Thyroid gland (tissue), 4 donors: ENCODE measurements at regions not wholly inside any gene's neighbourhood (a gene's known extent, or its start where the extent isn't known, plus 50 kb on each side); places are given as distances from the start of the nearest gene placed in this dataset.

Experiments used
- DNase-seq, 2 donors: peaks; one replicate each; pipeline ENCODE4 v3.0.0-alpha.2; 2019
- H3K27ac ChIP-seq, 3 donors: fragments of 200-600 bp; sonication (generic); 1 replicate in 2 of 3; 2 replicates in 1 of 3; pipeline ENCODE4 v1.5.1; 2016 to 2019; ENCODE audit warnings: mild to moderate bottlenecking in 1 of 3, moderate library complexity in 1 of 3
- H3K27me3 ChIP-seq: fragments of 200-600 bp; sonication (generic); one replicate; pipeline ENCODE4 v1.5.1; 2019
- H3K36me3 ChIP-seq, 2 donors: fragments of 200-600 bp; sonication (generic); one replicate each; pipeline ENCODE4 v1.5.1; 2016 to 2019
- H3K4me1 ChIP-seq, 2 donors: fragments of 200-600 bp; sonication (generic); one replicate each; pipeline ENCODE4 v1.5.1; 2017 to 2019
- H3K4me3 ChIP-seq, 3 donors: fragments of 200-600 bp; sonication (generic); replicated peaks in 1 of 3; 1 replicate in 2 of 3; 2 replicates in 1 of 3; pipeline ENCODE4 v1.5.1; 2016; ENCODE audit warnings: mild to moderate bottlenecking in 1 of 3
- H3K9me3 ChIP-seq: fragments of 200-600 bp; sonication (generic); one replicate; pipeline ENCODE4 v1.5.1; 2017
- CTCF ChIP-seq, 6 experiments: fragments of 200-600 bp in 3 of 6; fragments of 450-650 bp in 3 of 6; sonication (generic) in 3 of 6; IDR thresholded peaks; one replicate each; pipeline ENCODE4 v1.5.1; 2016 to 2019; ENCODE audit warnings: antibody characterized with exemption in 6 of 6, mild to moderate bottlenecking in 2 of 6, inconsistent platforms in 1 of 6, moderate library complexity in 1 of 6
- POLR2A ChIP-seq, 2 donors: fragments of 450-650 bp; IDR thresholded peaks; one replicate each; pipeline ENCODE4 v1.6.1; 2017; ENCODE audit warnings: antibody characterized with exemption in 2 of 2, mild to moderate bottlenecking in 2 of 2, moderate library complexity in 1 of 2
- WGBS, 2 donors: methylation state at CpG; one replicate each; pipeline ENCODE4 v1.1.5; 2017; 5-methylcytosine and 5-hydroxymethylcytosine counted together
- intact Hi-C: fragments of 100-400 bp; cut with DNase I; formaldehyde crosslinking; loops from one replicate; pipeline ENCODE4 v1.15.1; 2023

- no peaks in the 10 kb centered on the region for H3K27me3 ChIP-seq
- TF ChIP-seq CTCF (IDR thresholded peaks at IDR 0.05) (no peak), POLR2A (IDR thresholded peaks at IDR 0.05) (no peak)
- no peak for DNase-seq
- no peak overlapping the region for H3K27ac ChIP-seq
- no peaks in the 10 kb centered on the region for H3K9me3 ChIP-seq
- 63 to 74% methylated on average over 1 of the region's 1 CpG for WGBS, 2 donors
- no peaks in the 10 kb centered on the region for H3K4me1 ChIP-seq
- intact Hi-C loops: no loop called here
- H3K36me3 ChIP-seq: no peaks in the 10 kb centered on the region
- no peak overlapping the region for H3K4me3 ChIP-seq
Observed at GRCh38 chr17:71631483-71631882, 489.3 kb upstream of the SOX9 start.

GRCh38 chr17:71632328-71632727 is 488.5 kb upstream of the SOX9 start:
- Histone ChIP-seq H3K4me1 (no peaks in the 10 kb centered on the region), H3K27me3 (no peaks in the 10 kb centered on the region), H3K27ac (no peak overlapping the region), H3K36me3 (no peaks in the 10 kb centered on the region), H3K4me3 (no peak overlapping the region), H3K9me3 (no peaks in the 10 kb centered on the region)
- intact Hi-C loops: no loop called here
- no peak for DNase-seq
- TF ChIP-seq CTCF (IDR thresholded peaks at IDR 0.05): no peak
- TF ChIP-seq POLR2A (IDR thresholded peaks at IDR 0.05): no peak
- 60 to 73% methylated on average over 2 of the region's 2 CpGs for WGBS, 2 donors

- Histone ChIP-seq H3K36me3 (no peaks in the 10 kb centered on the region), H3K27ac (peak overlapping the region in 1 of 3 donors; percentile 15), H3K4me1 (no peaks in the 10 kb centered on the region), H3K4me3 (no peak overlapping the region), H3K9me3 (no peaks in the 10 kb centered on the region), H3K27me3 (no peaks in the 10 kb centered on the region)
- DNase-seq: peak in 1 of 2 donors; percentile 9
- no peak for TF ChIP-seq CTCF (IDR thresholded peaks at IDR 0.05)
- TF ChIP-seq POLR2A (IDR thresholded peaks at IDR 0.05): no peak
- 54 to 68% methylated on average over 4 of the region's 4 CpGs for WGBS, 2 donors
- intact Hi-C loops: no loop called here
Observed at GRCh38 chr17:71633391-71633849, 487.4 kb upstream of the SOX9 start.

DNA sequence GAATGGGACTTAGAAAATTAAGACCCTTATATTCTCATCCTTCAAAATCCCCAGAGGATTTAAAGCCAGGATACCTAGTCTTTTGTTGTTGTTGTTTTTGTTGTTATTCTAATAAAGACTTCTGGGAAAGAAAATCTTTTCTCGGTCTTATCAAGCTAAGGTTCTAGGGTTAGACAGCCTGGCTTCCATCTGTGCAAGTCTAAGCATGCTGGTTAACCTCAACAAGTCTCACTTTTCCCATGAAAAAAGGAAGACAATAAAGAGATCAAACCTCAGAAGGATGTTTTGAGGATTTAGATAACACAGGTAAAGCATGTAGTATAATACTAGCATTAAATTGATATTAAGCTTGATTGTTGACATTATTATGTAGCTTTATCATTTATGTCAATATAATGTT is 486.4 kb upstream of the SOX9 start:
- H3K4me3 ChIP-seq: no peak overlapping the region
- no peaks in the 10 kb centered on the region for H3K9me3 ChIP-seq
- peaks cover 3 to 5% of the 10 kb centered on the region in 2 donors for H3K4me1 ChIP-seq
- TF ChIP-seq CTCF (IDR thresholded peaks at IDR 0.05) (no peak), POLR2A (IDR thresholded peaks at IDR 0.05) (no peak)
- DNase-seq: no peak
- H3K27ac ChIP-seq: no peak overlapping the region
- intact Hi-C loops: no loop called here
- no peaks in the 10 kb centered on the region for H3K27me3 ChIP-seq
- H3K36me3 ChIP-seq: no peaks in the 10 kb centered on the region
- WGBS, 2 donors: 79 to 93% methylated on average over 1 of the region's 1 CpG

DNA sequence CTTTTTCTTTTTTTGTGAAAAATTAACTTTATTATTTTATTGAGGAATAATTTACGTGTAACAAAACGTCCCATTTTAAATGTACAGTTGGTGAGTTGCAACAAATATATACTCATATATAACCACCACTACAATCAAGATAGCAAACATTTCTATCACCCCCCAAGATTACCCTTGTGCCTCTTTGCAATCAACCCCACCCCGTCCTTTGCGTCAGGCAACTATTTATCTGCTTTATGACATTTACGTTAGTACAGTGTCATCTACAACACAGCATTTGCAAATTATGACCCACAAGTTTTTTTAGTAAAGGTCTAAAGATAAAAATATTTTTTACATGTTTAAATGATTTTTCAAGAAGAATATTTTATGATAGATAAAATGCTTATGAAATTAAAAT is 485.6 kb upstream of the SOX9 start:
- H3K4me3 ChIP-seq: no peak overlapping the region
- H3K36me3 ChIP-seq: no peaks in the 10 kb centered on the region
- intact Hi-C loops: no loop called here
- H3K4me1 ChIP-seq: peaks cover 9 to 11% of the 10 kb centered on the region in 2 donors
- 91 to 93% methylated on average over 5 of the region's 5 CpGs for WGBS, 2 donors
- H3K9me3 ChIP-seq: no peaks in the 10 kb centered on the region
- no peak for TF ChIP-seq POLR2A (IDR thresholded peaks at IDR 0.05)
- no peak for TF ChIP-seq CTCF (IDR thresholded peaks at IDR 0.05)
- no peak for DNase-seq
- no peak overlapping the region for H3K27ac ChIP-seq
- H3K27me3 ChIP-seq: no peaks in the 10 kb centered on the region
